H1 (cell line): ENCODE measurements at regions not wholly inside any gene's neighbourhood (a gene's known extent, or its start where the extent isn't known, plus 50 kb on each side); places are given as distances from the start of the nearest gene placed in this dataset.

ENCODE experiments used
- CTCF ChIA-PET: fragments of 300-600 bp; sonication (Branson Sonifier 250); formaldehyde crosslinking; loops from one replicate; lab custom pipeline; 2021; ENCODE audit not compliant: partially characterized antibody; lab: Charles Lee
- POLR2A ChIA-PET: fragments of 300-600 bp; sonication (Branson Sonifier 250); formaldehyde crosslinking; loops from one replicate; lab custom pipeline; 2021; ENCODE audit warnings: inconsistent platforms; ENCODE audit not compliant: partially characterized antibody; lab: Charles Lee
- DNase-seq, 2 experiments: peaks; one replicate each; pipeline versions ENCODE4 v3.0.0 to v3.0.0-alpha.2; 2010 to 2022; ENCODE audit warnings: low spot score in 2 of 2, low read depth in 1 of 2, mixed read lengths in 1 of 2
- FAIRE-seq: peaks from 2 replicates; lab custom pipeline; 2011; peaks lifted over from hg19 to GRCh38; lab: Jason Lieb, UNC
- H2AFZ ChIP-seq: 2 replicates; pipeline ENCODE4 v1.8.1; 2012; ENCODE audit warnings: low read length, inconsistent platforms
- H2AK5ac ChIP-seq: 2 replicates; pipeline ENCODE4 v1.6.1; 2013; ENCODE audit warnings: low read depth, low read length
- H2BK120ac ChIP-seq: replicated peaks from 2 replicates; pipeline ENCODE3; 2013; ENCODE audit warnings: low read depth, low read length, inconsistent platforms
- H2BK12ac ChIP-seq: 2 replicates; pipeline ENCODE4 v1.6.1; 2013; ENCODE audit warnings: low read depth, low read length
- H2BK15ac ChIP-seq: 2 replicates; pipeline ENCODE4 v1.6.1; 2013; ENCODE audit warnings: low read length
- H2BK20ac ChIP-seq: 2 replicates; pipeline ENCODE4 v1.6.1; 2013; ENCODE audit warnings: low read length
- H2BK5ac ChIP-seq: 2 replicates; pipeline ENCODE4 v1.6.1; 2013; ENCODE audit warnings: low read depth, low read length
- H3K14ac ChIP-seq: 2 replicates; pipeline ENCODE4 v1.6.1; 2013; ENCODE audit warnings: inconsistent platforms; ENCODE audit not compliant: insufficient read length
- H3K18ac ChIP-seq: 2 replicates; pipeline ENCODE4 v1.6.1; 2013; ENCODE audit warnings: low read length; ENCODE audit errors: extremely low read depth
- H3K23ac ChIP-seq: 2 replicates; pipeline ENCODE4 v1.6.1; 2013; ENCODE audit warnings: inconsistent platforms; ENCODE audit not compliant: insufficient read length
- H3K23me2 ChIP-seq: 2 replicates; pipeline ENCODE4 v1.6.1; 2013; ENCODE audit warnings: low read depth, low read length
- H3K27ac ChIP-seq: 2 replicates; pipeline ENCODE4 v1.6.1; 2011; ENCODE audit warnings: low read depth, low read length, inconsistent platforms
- H3K27me3 ChIP-seq, 4 experiments: replicated peaks in 1 of 4; 1 replicate in 1 of 4; 2 replicates in 3 of 4; pipeline versions ENCODE4 v1.6.1 to v1.8.1; 2011 to 2013; ENCODE audit warnings: low read length in 3 of 4, mild to moderate bottlenecking in 3 of 4, inconsistent platforms in 2 of 4, mixed read lengths in 2 of 4, moderate library complexity in 1 of 4; ENCODE audit not compliant: control insufficient read depth in 3 of 4, insufficient read depth in 3 of 4; ENCODE audit errors: extremely low read depth in 1 of 4
- H3K36me3 ChIP-seq, 4 experiments: 2 replicates each; pipeline versions ENCODE4 v1.6.1 to v1.8.1; 2011 to 2013; ENCODE audit warnings: mild to moderate bottlenecking in 4 of 4, low read length in 3 of 4, moderate library complexity in 2 of 4, control low read depth in 1 of 4, inconsistent platforms in 1 of 4; ENCODE audit not compliant: insufficient read depth in 4 of 4, control insufficient read depth in 2 of 4
- H3K4ac ChIP-seq: replicated peaks from 2 replicates; pipeline ENCODE3; 2013; ENCODE audit warnings: low read length, low read depth, mixed read lengths, inconsistent platforms; ENCODE audit not compliant: insufficient read length
- H3K4me1 ChIP-seq, 4 experiments: replicated peaks in 1 of 4; 1 replicate in 1 of 4; 2 replicates in 3 of 4; pipeline versions ENCODE4 v1.6.1 to v1.8.1; 2011 to 2013; ENCODE audit warnings: low read length in 3 of 4, inconsistent platforms in 2 of 4, mixed read lengths in 1 of 4; ENCODE audit not compliant: insufficient read depth in 4 of 4, control insufficient read depth in 3 of 4
- H3K4me2 ChIP-seq, 2 experiments: 2 replicates each; pipeline versions ENCODE4 v1.6.1 to v1.8.1; 2011 to 2013; ENCODE audit warnings: low read depth in 2 of 2, low read length in 2 of 2, control low read depth in 1 of 2, inconsistent platforms in 1 of 2, mild to moderate bottlenecking in 1 of 2; ENCODE audit not compliant: insufficient read depth in 1 of 2
- H3K4me3 ChIP-seq, 4 experiments: fragments of 200-600, 300-600 bp in 1 of 4; sonication (generic), shearing (Covaris generic), sonication (Bioruptor Twin) in 1 of 4; 2 replicates each; pipeline versions ENCODE4 v1.5.1 to v1.8.1; 2011 to 2016; ENCODE audit warnings: low read length in 4 of 4, low read depth in 3 of 4, control low read depth in 2 of 4, inconsistent platforms in 2 of 4, mild to moderate bottlenecking in 2 of 4, mixed read lengths in 1 of 4, moderate library complexity in 1 of 4; ENCODE audit not compliant: insufficient read depth in 2 of 4; ENCODE audit errors: extremely low read depth in 1 of 4
- H3K56ac ChIP-seq: replicated peaks from 2 replicates; pipeline ENCODE3; 2013; ENCODE audit warnings: low read depth, mild to moderate bottlenecking, mixed read lengths, low read length, inconsistent platforms; ENCODE audit not compliant: insufficient read length
- H3K79me1 ChIP-seq: 2 replicates; pipeline ENCODE4 v1.6.1; 2013; ENCODE audit warnings: low read depth, low read length, control low read depth
- H3K79me2 ChIP-seq, 2 experiments: 2 replicates each; pipeline versions ENCODE4 v1.6.1 to v1.8.1; 2012 to 2013; ENCODE audit warnings: low read length in 2 of 2, mild to moderate bottlenecking in 2 of 2, inconsistent platforms in 1 of 2; ENCODE audit not compliant: insufficient read depth in 2 of 2, control insufficient read depth in 1 of 2
- H3K9ac ChIP-seq, 4 experiments: replicated peaks in 1 of 4; 1 replicate in 1 of 4; 2 replicates in 3 of 4; pipeline versions ENCODE4 v1.6.1 to v1.8.1; 2011 to 2013; ENCODE audit warnings: low read depth in 3 of 4, low read length in 3 of 4, control low read depth in 2 of 4, mild to moderate bottlenecking in 2 of 4, moderate library complexity in 2 of 4, inconsistent platforms in 1 of 4; ENCODE audit errors: extremely low read depth in 1 of 4
- H3K9me3 ChIP-seq, 2 experiments: 2 replicates each; pipeline versions ENCODE4 v1.6.1 to v1.8.1; 2012 to 2013; ENCODE audit warnings: mild to moderate bottlenecking in 2 of 2, moderate library complexity in 2 of 2, control low read depth in 1 of 2, inconsistent platforms in 1 of 2, low read depth in 1 of 2, low read length in 1 of 2, mixed read lengths in 1 of 2; ENCODE audit not compliant: insufficient read depth in 2 of 2
- H4K20me1 ChIP-seq, 2 experiments: replicated peaks in 1 of 2; 2 replicates each; pipeline versions ENCODE3 to v1.8.1; 2011 to 2013; ENCODE audit warnings: inconsistent platforms in 2 of 2, low read length in 2 of 2, mild to moderate bottlenecking in 1 of 2; ENCODE audit not compliant: insufficient read depth in 2 of 2, control insufficient read depth in 1 of 2
- H4K5ac ChIP-seq: 2 replicates; pipeline ENCODE4 v1.6.1; 2013; ENCODE audit warnings: low read length, low read depth, mixed read lengths, inconsistent platforms; ENCODE audit not compliant: insufficient read length
- H4K8ac ChIP-seq: 2 replicates; pipeline ENCODE4 v1.8.0; 2013; ENCODE audit warnings: mild to moderate bottlenecking, moderate library complexity, low read length, inconsistent platforms; ENCODE audit not compliant: insufficient read depth; ENCODE audit errors: extremely low read depth
- H4K91ac ChIP-seq: replicated peaks from 2 replicates; pipeline ENCODE3; 2013; ENCODE audit warnings: low read length, mixed read lengths, inconsistent platforms; ENCODE audit not compliant: insufficient read length
- FOSL1 ChIP-seq: IDR thresholded peaks from 2 replicates; pipeline ENCODE4 v1.6.1; 2011; ENCODE audit warnings: mild to moderate bottlenecking, low read depth, low read length, moderate library complexity; ENCODE audit not compliant: insufficient read depth
- TBP ChIP-seq: IDR thresholded peaks from 2 replicates; pipeline ENCODE4 v1.6.1; 2011; ENCODE audit warnings: low read depth, low read length, improper control_type of control experiment
- WGBS, 2 experiments: shearing (Covaris generic) in 1 of 2; methylation state at CpG; one replicate each; pipeline versions ENCODE4 v1.1.6 to v1.1.7; 2013 to 2015; ENCODE audit warnings: low lambda C conversion rate in 2 of 2, mixed read lengths in 2 of 2, inconsistent platforms in 1 of 2, low coverage in 1 of 2, missing lambda C conversion rate in 1 of 2; ENCODE audit not compliant: insufficient replicate concordance in 2 of 2, insufficient coverage in 1 of 2, insufficient read length in 1 of 2; ENCODE audit errors: extremely low coverage in 1 of 2, missing lambda C conversion rate in 1 of 2; 5-methylcytosine and 5-hydroxymethylcytosine counted together
- TF ChIP-seq, protein P1 (sequence below): IDR thresholded peaks from 2 replicates; pipeline ENCODE4 v1.6.1; 2012; ENCODE audit warnings: inconsistent platforms

GRCh38 chr6:50922579-50923525 is 104.2 kb downstream of the TFAP2B start:
- H3K14ac ChIP-seq, result no peak overlapping the region
- no peak overlapping the region for H3K56ac ChIP-seq
- H3K79me2 ChIP-seq, result no peaks in the 10 kb centered on the region
- H2AK5ac ChIP-seq, result no peak overlapping the region
- no peak overlapping the region for H2BK12ac ChIP-seq
- H2AFZ ChIP-seq, result peak overlapping the region; percentile 78
- no peak overlapping the region for H3K18ac ChIP-seq
- POLR2A ChIA-PET, result no interaction called here
- H3K27ac ChIP-seq, result no peak overlapping the region
- FAIRE-seq, result no peak
- no peak overlapping the region for H3K4me3 ChIP-seq
- no peak overlapping the region for H2BK20ac ChIP-seq
- H3K36me3 ChIP-seq, result no peaks in the 10 kb centered on the region
- H3K4me1 ChIP-seq, result 0 out of 7 replicates have a peak, but pooled peaks cover 0 to 2% (median 0%) of the 10 kb centered on the region in 4 experiments
- H4K8ac ChIP-seq, result no peak overlapping the region
- no peak overlapping the region for H2BK5ac ChIP-seq
- CTCF ChIA-PET, result no interaction called here
- no peak overlapping the region for H4K5ac ChIP-seq
- H3K9me3 ChIP-seq, result peaks cover 3 to 8% of the 10 kb centered on the region in 2 experiments; a peak in 2 of 4 replicates
- no peak overlapping the region for H2BK15ac ChIP-seq
- H4K20me1 ChIP-seq, result no peaks in the 10 kb centered on the region
- H3K4ac ChIP-seq, result no peak overlapping the region
- H3K27me3 ChIP-seq, result no peaks in the 10 kb centered on the region
- H3K79me1 ChIP-seq, result no peaks in the 10 kb centered on the region
- WGBS, 2 experiments, result 9% methylated on average over 1 of the region's 1 CpG; no CpG with 5 or more reads in 1 of the 2 experiments
- H3K9ac ChIP-seq, result no peak overlapping the region
- no peak overlapping the region for H3K23ac ChIP-seq
- H2BK120ac ChIP-seq, result no peak overlapping the region
- 0 out of 4 replicates have a peak overlapping the region, but pooled peaks of 1 of the 2 experiments have one; percentile 2 for H3K4me2 ChIP-seq
- DNase-seq, result no peak
- H4K91ac ChIP-seq, result no peak overlapping the region
- no peaks in the 10 kb centered on the region for H3K23me2 ChIP-seq
- TF ChIP-seq TBP (no peak), FOSL1 (no peak)
- TF ChIP-seq, protein P1, sequence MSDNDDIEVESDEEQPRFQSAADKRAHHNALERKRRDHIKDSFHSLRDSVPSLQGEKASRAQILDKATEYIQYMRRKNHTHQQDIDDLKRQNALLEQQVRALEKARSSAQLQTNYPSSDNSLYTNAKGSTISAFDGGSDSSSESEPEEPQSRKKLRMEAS, result no peak
